Sigmoid colon (tissue), 4 donors: ENCODE measurements at regions not wholly inside any gene's neighbourhood (a gene's known extent, or its start where the extent isn't known, plus 50 kb on each side); places are given as distances from the start of the nearest gene placed in this dataset.

Source experiments
- CTCF ChIP-seq, 4 experiments: fragments of 450-650 bp in 3 of 4; fragments of 200-600 bp in 1 of 4; IDR thresholded peaks; one replicate each; pipeline ENCODE4 v1.5.1; 2016 to 2019; ENCODE audit warnings: antibody characterized with exemption in 4 of 4, mild to moderate bottlenecking in 3 of 4, moderate library complexity in 2 of 4
- EP300 ChIP-seq, 4 donors: sonication (generic); formaldehyde crosslinking; IDR thresholded peaks; one replicate each; pipeline ENCODE4 v1.6.1; 2017; ENCODE audit warnings: antibody characterized with exemption in 4 of 4
- POLR2A ChIP-seq, 2 donors: fragments of 450-650 bp; IDR thresholded peaks; one replicate each; pipeline ENCODE4 v1.6.1; 2016; ENCODE audit warnings: antibody characterized with exemption in 2 of 2, mild to moderate bottlenecking in 2 of 2, moderate library complexity in 2 of 2
- POLR2AphosphoS5 ChIP-seq, 4 donors: sonication (generic); formaldehyde crosslinking; IDR thresholded peaks; one replicate each; pipeline ENCODE4 v1.6.1; 2017; ENCODE audit warnings: antibody characterized with exemption in 4 of 4

GRCh38 chr16:85220964-85221731, 108.9 kb upstream of the CIBAR2 start:
- TF ChIP-seq CTCF (IDR thresholded peaks at IDR 0.05) (no peak), POLR2A (IDR thresholded peaks at IDR 0.05) (no peak), POLR2AphosphoS5 (IDR thresholded peaks at IDR 0.05) (no peak), EP300 (IDR thresholded peaks at IDR 0.05) (no peak)
